Activated T-cell treated with anti-CD3 and anti-CD28 coated beads, Interleukin-2, amount 50 U/mL, for 1 hour (primary cell): ENCODE measurements at regions not wholly inside any gene's neighbourhood (a gene's known extent, or its start where the extent isn't known, plus 50 kb on each side); places are given as distances from the start of the nearest gene placed in this dataset.
A peak's percentile ranks its signal among the peaks of the same experiment; 100 is the strongest.
"Not testable (repeated sequence)": the region's sequence is repeated elsewhere in the genome, so short reads cannot be mapped to it uniquely, and the experiment has no call there.

Source experiments
- DNase-seq: peaks from one replicate; pipeline ENCODE4 v3.0.0-alpha.2; 2020

- DNase-seq, result no peak
These were observed 136.5 kb upstream of the LARP1 start for GRCh38 chr5:154618696-154619095.

GRCh38 chr5:154614595-154614994, 136.6 kb upstream of the HAND1 start:
- no peak for DNase-seq

DNA sequence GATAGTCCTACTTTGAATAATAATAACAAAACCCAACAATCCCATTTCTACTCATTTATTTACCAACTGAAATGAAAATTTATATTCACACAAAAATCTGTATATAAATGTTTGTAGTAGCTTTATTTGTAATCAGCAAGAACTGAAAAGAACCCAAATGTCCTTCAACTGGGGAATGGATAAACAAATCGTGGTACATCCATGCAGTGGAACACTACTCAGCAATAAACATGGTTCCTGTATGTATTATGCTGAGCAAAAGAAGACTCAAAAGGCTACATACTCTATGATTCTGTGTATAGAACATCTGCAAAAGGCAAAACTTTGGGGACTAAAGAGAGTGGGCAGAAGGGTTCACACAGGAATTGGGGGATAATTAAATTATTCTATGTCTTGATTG, 136.1 kb upstream of the HAND1 start:
- DNase-seq, result no peak

- no peak for DNase-seq
These were observed 134.6 kb upstream of the HAND1 start for GRCh38 chr5:154612666-154613065.

DNA sequence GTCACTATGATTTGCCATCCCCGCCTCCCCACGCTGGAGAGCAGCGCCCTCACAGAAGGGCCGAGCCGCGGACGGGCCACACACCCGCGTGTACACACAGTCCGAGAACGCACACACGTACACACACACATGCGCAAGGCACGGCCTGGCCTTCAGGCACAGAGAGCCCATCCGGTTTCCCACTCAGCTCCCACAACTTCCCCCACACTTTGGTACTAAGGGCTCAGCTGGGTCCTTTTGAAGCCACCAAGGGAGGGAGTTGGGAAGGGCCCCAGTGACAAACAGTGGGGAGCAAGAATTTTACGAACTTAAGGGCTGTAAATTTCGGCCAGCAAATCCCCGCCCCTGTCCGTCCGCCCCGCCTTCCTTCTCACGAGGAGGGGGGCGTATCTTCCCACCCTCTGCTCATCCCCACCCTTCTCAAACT, 133.3 kb upstream of the HAND1 start:
- no peak for DNase-seq

DNA sequence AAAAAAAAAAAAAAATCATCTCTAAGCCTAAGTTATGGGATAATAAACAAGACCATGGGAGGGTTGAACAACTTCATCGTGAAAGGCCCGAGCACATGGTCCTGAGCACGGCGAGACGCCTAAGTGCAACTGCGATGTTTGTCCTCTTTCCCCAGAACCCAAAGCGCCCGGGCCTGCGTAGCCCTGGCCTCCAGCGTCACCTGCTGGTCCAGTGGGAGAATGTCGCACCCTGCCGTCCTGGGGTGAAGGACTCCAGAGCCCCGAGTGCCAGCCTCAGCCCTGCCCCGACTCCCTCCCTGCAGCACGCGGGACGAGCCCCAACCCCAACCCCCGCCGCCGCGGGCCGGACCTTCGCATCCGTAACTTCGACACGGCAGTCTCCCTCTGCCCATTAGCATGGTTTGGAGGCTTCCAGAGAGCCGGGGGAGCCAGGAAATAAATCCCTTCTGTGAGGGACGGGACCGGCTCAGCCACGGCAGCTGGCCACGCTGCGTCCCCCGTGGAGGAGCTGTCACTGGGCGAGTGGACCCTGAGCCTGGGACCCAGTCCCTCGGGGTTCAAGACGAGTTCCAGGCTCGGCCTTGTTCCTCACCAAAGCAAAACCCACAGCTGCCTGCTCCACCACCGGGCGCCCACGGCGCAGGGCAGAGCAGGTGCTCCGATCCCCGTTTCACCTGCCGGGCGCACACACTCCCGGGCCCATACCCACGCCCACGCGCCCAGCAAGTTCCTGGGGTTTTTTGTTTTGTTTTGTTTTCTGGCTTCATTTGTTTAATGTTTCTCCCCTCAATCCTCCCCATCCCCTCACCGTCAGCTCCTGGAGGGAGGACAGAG, 132.5 kb upstream of the HAND1 start:
- DNase-seq, result peak; percentile 43

DNA sequence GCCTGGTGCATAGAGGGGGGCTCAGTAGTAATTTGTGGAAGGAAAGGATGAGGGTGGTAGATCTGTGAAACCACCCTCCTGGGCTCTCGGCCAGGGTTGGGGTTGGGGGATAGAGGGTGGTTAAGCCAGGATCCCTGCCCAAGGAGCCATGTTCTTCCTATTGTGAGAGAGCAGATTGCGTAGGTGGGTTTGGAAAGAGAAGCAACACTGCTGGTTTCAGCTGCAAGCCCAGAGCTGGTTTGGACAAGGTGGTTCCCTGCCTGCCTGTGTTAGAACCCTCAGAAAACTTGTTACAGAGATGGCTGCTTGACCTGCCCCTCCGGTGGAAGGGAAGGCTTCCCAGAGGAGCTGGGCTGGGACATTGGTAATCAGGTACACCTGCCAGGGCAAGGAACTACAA, 131.2 kb upstream of the HAND1 start:
- no peak for DNase-seq

GRCh38 chr5:154608531-154609011, 130.5 kb upstream of the HAND1 start:
- DNase-seq, result no peak

- no peak for DNase-seq
These were observed 129.7 kb upstream of the HAND1 start for GRCh38 chr5:154607746-154608145.

- no peak for DNase-seq
These were observed 128.2 kb upstream of the HAND1 start for GRCh38 chr5:154606246-154606645.

DNA sequence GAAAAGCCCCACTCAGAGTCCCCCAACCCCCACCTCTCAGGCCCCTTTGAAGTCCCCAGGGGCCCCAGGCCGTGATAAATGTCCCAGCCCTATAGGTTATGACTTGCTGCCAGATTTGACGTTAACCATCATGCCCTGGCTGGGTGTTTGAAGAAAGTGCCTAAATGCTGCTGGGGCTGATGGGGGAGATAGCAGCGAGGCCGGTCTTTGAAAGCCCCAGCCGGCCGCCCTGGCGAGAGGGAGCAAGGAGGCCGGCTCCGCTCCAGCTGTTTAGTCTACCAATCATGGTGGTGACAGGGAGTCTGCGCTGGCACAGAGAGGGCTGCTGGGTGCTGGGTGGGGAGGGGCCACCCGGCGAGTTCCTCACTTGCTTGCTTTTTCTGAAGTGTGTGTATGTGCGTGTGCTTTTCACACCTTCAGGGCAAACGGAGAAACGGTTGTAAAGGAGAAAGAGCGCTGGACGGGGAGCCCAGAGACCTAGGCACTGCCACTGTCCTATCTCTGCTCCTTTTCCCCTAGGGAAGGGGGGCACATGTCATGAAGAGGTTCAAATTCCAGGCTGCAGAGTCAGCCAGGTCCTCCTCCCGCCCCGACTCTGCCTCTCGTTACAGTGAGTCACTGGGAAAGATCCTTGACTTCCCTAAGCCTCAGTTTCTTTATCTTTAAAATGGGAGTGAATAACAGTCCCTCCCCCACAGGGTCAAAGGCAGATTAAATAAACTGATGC, 126.1 kb upstream of the HAND1 start:
- DNase-seq, result no peak

DNA sequence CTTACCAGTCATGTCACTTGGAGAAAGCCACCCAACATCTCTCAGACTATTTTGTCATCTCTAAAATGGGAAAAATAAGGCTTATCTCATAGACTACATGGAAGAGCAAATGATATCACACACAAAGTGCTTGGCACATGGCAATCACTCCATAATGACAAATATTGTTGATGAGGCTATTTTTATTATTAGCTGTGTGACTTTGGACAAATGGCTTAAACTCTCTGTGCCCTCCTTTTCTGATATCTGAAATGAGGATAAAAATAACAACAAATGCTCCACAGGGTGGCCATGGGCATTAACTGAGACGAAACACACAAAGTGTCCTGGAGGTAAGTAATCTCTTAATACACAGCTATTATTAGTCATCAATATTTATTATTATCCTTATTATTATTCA, 125.5 kb upstream of the HAND1 start:
- DNase-seq, result no peak

DNA sequence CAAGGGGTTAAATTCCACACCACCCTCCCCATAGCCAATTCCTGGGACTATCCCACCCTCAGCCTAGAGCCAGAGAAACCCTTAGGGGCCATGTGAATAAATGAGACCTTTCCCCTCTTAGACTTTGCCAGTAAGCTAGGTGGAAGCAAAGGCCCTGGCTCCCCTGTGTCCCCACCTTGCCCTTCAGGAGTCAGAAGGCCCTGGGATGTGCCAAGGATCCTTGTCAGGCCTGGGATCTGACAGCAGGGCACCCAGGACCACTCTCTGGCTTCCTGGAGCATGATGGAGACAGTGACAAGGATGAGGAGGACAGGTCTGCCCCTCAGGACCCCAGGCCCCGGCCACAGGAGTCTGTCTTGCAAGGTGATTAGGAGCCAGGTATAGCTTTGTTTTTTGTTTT, 125.0 kb upstream of the HAND1 start:
- DNase-seq, result no peak

- no peak for DNase-seq
These were observed 123.0 kb upstream of the HAND1 start for GRCh38 chr5:154601014-154601413.

- no peak for DNase-seq
These were observed 120.0 kb upstream of the HAND1 start for GRCh38 chr5:154598021-154598420.

GRCh38 chr5:154596844-154597243, 118.8 kb upstream of the HAND1 start:
- DNase-seq, result not testable (repeated sequence)

DNA sequence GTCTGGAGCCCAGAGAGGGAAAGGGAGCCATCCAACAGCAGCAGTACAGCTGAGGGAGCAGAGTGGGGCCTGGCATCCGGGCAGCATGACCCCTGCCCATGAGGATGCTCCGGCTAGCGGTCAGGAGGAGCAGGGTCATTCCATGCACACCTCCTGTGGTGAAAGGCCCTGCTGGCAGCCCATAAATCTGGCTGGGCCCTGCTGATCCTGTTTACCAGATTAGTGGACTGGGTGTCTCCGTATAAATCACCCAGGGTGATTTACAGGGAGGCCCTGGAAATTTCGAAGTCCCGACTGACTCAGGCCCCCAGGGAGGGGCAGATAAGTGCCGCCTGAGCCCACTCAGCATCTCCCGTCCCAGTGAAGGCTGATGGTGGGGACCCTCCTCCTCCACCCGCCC, 117.6 kb upstream of the HAND1 start:
- no peak for DNase-seq

DNA sequence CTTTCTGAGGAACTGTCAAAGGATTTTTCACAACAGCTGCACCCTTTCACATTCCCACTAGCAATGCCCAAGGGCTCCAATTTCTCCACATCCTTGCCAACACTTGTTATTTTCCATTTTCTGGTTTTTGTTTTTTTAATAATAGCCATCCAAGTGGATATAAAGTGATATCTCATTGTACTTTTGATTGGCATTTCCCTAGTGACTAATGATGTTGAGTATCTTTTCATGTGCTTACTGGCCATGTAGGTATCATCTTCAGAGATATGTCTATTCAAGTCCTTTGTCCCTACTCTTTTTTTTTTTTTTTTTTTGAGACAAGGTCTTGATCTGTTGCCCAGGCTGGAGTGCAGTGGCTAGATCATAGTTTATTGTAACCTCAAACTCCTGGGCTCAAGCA, 115.8 kb upstream of the HAND1 start:
- no peak for DNase-seq

- DNase-seq, result no peak
These were observed 115.0 kb upstream of the HAND1 start for GRCh38 chr5:154593071-154593470.

DNA sequence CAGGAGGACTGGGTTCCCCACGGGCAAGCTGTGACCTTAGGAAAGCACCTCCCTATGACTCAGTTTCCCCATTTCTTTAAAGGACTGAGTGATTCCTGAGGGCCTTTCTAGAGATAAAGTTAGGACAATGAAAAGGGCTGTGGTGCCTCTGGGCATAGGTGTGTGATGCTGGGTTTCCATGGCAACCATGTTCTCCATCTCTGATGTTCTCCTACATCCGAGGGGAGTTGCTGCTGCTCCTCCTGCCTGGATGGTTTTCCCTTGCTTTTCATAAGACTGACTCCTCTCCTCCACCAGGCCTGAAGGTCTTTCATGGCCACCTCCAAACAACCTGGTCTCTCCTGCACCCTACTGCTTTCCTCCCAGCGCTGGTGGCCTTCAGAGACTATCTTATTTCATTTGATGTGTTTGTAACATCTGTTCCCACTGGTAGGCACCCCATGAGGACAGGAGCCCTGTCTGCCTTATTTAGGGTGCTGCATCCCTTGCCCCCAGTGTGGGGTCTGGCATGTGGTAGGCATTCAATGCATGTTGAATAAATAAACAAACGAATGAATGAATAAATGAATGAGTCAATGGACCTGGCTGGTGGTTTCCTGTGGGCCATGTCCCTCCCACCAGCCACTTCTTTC, 112.2 kb upstream of the HAND1 start:
- DNase-seq, result no peak

DNA sequence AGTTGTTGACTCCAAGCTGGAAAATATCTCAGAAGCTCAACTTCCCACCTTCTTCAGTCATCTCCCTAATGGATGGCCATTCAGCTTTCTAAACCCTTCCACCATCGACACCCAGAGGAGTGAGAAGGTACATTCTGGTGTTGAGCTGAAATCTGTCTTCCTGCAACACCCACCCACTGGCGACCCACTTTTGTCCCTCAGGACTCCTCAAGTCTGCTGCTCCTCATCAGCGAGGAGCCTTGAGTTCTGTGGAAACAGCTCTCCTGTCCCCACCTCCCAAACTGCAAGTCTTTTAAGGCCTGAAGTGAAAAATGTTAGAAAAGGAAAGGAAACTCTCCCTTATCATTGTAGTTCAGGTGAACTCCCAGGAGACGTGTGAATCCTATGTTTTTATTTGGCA, 111.5 kb upstream of the HAND1 start:
- no peak for DNase-seq

DNA sequence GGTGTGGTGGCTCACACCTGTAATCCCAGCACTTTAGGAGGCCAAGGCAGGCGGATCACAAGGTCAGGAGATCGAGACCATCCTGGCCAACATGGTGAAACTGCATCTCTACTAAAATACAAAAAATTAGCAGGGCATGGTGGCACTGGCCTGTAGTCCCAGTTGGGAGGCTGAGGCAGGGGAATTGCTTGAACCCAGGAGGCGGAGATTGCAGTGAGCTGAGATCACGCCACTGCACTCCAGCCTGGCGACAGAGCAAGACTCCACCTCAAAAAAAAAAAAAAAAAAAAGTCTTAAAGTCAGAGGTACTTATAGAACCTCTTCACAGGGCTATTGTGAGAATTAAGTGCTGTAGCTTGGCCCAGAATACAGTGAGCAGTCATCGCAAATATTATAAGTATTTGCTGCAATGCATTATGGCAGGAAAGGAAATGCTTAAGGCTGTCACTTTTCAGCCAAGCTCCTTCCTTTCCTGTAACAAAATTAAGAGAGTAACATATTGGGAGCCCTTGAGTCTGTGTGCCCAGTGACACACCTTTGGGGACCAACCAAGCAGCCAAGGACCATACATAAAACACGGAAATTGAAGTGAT, 110.9 kb upstream of the HAND1 start:
- DNase-seq, result not testable (repeated sequence)

GRCh38 chr5:154588091-154588774, 110.2 kb upstream of the HAND1 start:
- no peak for DNase-seq
